ENCODE measurements at regions not wholly inside any gene's neighbourhood (a gene's known extent, or its start where the extent isn't known, plus 50 kb on each side); places are given as distances from the start of the nearest gene placed in this dataset.

- no peaks in the 10 kb centered on the region for H3K36me3 ChIP-seq (ENCODE audit: insufficient read depth, low read length)
- H3K9me2 ChIP-seq (replicated peaks; ENCODE audit: insufficient read depth, low read length), result no peaks in the 10 kb centered on the region
- H3K79me2 ChIP-seq (ENCODE audit: low read length), result no peaks in the 10 kb centered on the region
- no peak overlapping the region for H3K4me2 ChIP-seq (ENCODE audit: low read depth, low read length, poor library complexity, severe bottlenecking)
- no peak overlapping the region for H2AFZ ChIP-seq (ENCODE audit: low read length)
- no peak overlapping the region for H3K9ac ChIP-seq (ENCODE audit: low read length)
- H3K27me3 ChIP-seq (ENCODE audit: low read length), result no peaks in the 10 kb centered on the region
- no peak overlapping the region for H3K27ac ChIP-seq (ENCODE audit: low read length)
- H3K4me1 ChIP-seq (ENCODE audit: low read length), result no peaks in the 10 kb centered on the region
- no peak overlapping the region for H3K4me3 ChIP-seq (ENCODE audit: low read length)
- no peaks in the 10 kb centered on the region for H3K9me3 ChIP-seq (ENCODE audit: low read length)
- no peaks in the 10 kb centered on the region for H4K20me1 ChIP-seq (ENCODE audit: insufficient read depth, low read depth, low read length)
- DNase-seq, result peak; percentile 87
These were observed 165.6 kb downstream of the YTHDC2 start for GRCh38 chr5:113678924-113679575.

- Histone ChIP-seq H3K36me3 (ENCODE audit: insufficient read depth, low read length) (no peaks in the 10 kb centered on the region), H3K4me1 (ENCODE audit: low read length) (no peaks in the 10 kb centered on the region), H3K9me2 (replicated peaks; ENCODE audit: insufficient read depth, low read length) (no peaks in the 10 kb centered on the region), H3K9me3 (ENCODE audit: low read length) (no peaks in the 10 kb centered on the region), H3K79me2 (ENCODE audit: low read length) (no peaks in the 10 kb centered on the region), H4K20me1 (ENCODE audit: insufficient read depth, low read depth, low read length) (no peaks in the 10 kb centered on the region), H2AFZ (ENCODE audit: low read length) (no peak overlapping the region), H3K27me3 (ENCODE audit: low read length) (no peaks in the 10 kb centered on the region), H3K27ac (ENCODE audit: low read length) (no peak overlapping the region), H3K9ac (ENCODE audit: low read length) (no peak overlapping the region), H3K4me3 (ENCODE audit: low read length) (no peak overlapping the region), H3K4me2 (ENCODE audit: low read depth, low read length, poor library complexity, severe bottlenecking) (no peak overlapping the region)
- DNase-seq, result no peak
These were observed 167.0 kb downstream of the YTHDC2 start for GRCh38 chr5:113680534-113680933.

- H3K9me2 ChIP-seq (replicated peaks; ENCODE audit: insufficient read depth, low read length), result no peaks in the 10 kb centered on the region
- H3K9ac ChIP-seq (ENCODE audit: low read length), result no peak overlapping the region
- no peaks in the 10 kb centered on the region for H3K4me1 ChIP-seq (ENCODE audit: low read length)
- no peaks in the 10 kb centered on the region for H3K9me3 ChIP-seq (ENCODE audit: low read length)
- no peak overlapping the region for H3K4me3 ChIP-seq (ENCODE audit: low read length)
- H4K20me1 ChIP-seq (ENCODE audit: insufficient read depth, low read depth, low read length), result no peaks in the 10 kb centered on the region
- no peak overlapping the region for H2AFZ ChIP-seq (ENCODE audit: low read length)
- no peak overlapping the region for H3K4me2 ChIP-seq (ENCODE audit: low read depth, low read length, poor library complexity, severe bottlenecking)
- no peaks in the 10 kb centered on the region for H3K79me2 ChIP-seq (ENCODE audit: low read length)
- no peaks in the 10 kb centered on the region for H3K36me3 ChIP-seq (ENCODE audit: insufficient read depth, low read length)
- no peak overlapping the region for H3K27ac ChIP-seq (ENCODE audit: low read length)
- DNase-seq, result peak; percentile 49
- no peaks in the 10 kb centered on the region for H3K27me3 ChIP-seq (ENCODE audit: low read length)
These were observed 169.1 kb downstream of the YTHDC2 start for GRCh38 chr5:113682497-113683136.

- no peak overlapping the region for H3K27ac ChIP-seq (ENCODE audit: low read length)
- no peaks in the 10 kb centered on the region for H3K9me3 ChIP-seq (ENCODE audit: low read length)
- H3K36me3 ChIP-seq (ENCODE audit: insufficient read depth, low read length), result no peaks in the 10 kb centered on the region
- H3K79me2 ChIP-seq (ENCODE audit: low read length), result no peaks in the 10 kb centered on the region
- no peak overlapping the region for H3K9ac ChIP-seq (ENCODE audit: low read length)
- H3K27me3 ChIP-seq (ENCODE audit: low read length), result no peaks in the 10 kb centered on the region
- H3K4me2 ChIP-seq (ENCODE audit: low read depth, low read length, poor library complexity, severe bottlenecking), result no peak overlapping the region
- no peaks in the 10 kb centered on the region for H4K20me1 ChIP-seq (ENCODE audit: insufficient read depth, low read depth, low read length)
- no peak overlapping the region for H3K4me3 ChIP-seq (ENCODE audit: low read length)
- H3K4me1 ChIP-seq (ENCODE audit: low read length), result no peaks in the 10 kb centered on the region
- H3K9me2 ChIP-seq (replicated peaks; ENCODE audit: insufficient read depth, low read length), result no peaks in the 10 kb centered on the region
- no peak for DNase-seq
- H2AFZ ChIP-seq (ENCODE audit: low read length), result no peak overlapping the region
These were observed 169.7 kb downstream of the YTHDC2 start for GRCh38 chr5:113683211-113683610.

- H3K27me3 ChIP-seq (ENCODE audit: low read length), result no peaks in the 10 kb centered on the region
- no peak overlapping the region for H3K4me2 ChIP-seq (ENCODE audit: low read depth, low read length, poor library complexity, severe bottlenecking)
- H3K9me3 ChIP-seq (ENCODE audit: low read length), result no peaks in the 10 kb centered on the region
- H3K9me2 ChIP-seq (replicated peaks; ENCODE audit: insufficient read depth, low read length), result no peaks in the 10 kb centered on the region
- H3K9ac ChIP-seq (ENCODE audit: low read length), result no peak overlapping the region
- H3K4me1 ChIP-seq (ENCODE audit: low read length), result no peaks in the 10 kb centered on the region
- no peak overlapping the region for H2AFZ ChIP-seq (ENCODE audit: low read length)
- H3K79me2 ChIP-seq (ENCODE audit: low read length), result no peaks in the 10 kb centered on the region
- no peak overlapping the region for H3K4me3 ChIP-seq (ENCODE audit: low read length)
- no peak overlapping the region for H3K27ac ChIP-seq (ENCODE audit: low read length)
- no peaks in the 10 kb centered on the region for H4K20me1 ChIP-seq (ENCODE audit: insufficient read depth, low read depth, low read length)
- DNase-seq, result no peak
- H3K36me3 ChIP-seq (ENCODE audit: insufficient read depth, low read length), result no peaks in the 10 kb centered on the region
These were observed 173.1 kb downstream of the YTHDC2 start for GRCh38 chr5:113686599-113686998.

- Histone ChIP-seq H3K27me3 (ENCODE audit: low read length) (no peaks in the 10 kb centered on the region), H3K4me2 (ENCODE audit: low read depth, low read length, poor library complexity, severe bottlenecking) (no peak overlapping the region)
These were observed 176.2 kb downstream of the YTHDC2 start for GRCh38 chr5:113689647-113690046.

GRCh38 chr5:113692466-113692865 lies 179.0 kb downstream of the YTHDC2 start:
- no peak overlapping the region for H3K27ac ChIP-seq (ENCODE audit: low read length)
- DNase-seq, result no peak
- no peaks in the 10 kb centered on the region for H3K4me1 ChIP-seq (ENCODE audit: low read length)
- H2AFZ ChIP-seq (ENCODE audit: low read length), result no peak overlapping the region
- no peaks in the 10 kb centered on the region for H4K20me1 ChIP-seq (ENCODE audit: insufficient read depth, low read depth, low read length)
- H3K9ac ChIP-seq (ENCODE audit: low read length), result no peak overlapping the region
- H3K9me2 ChIP-seq (replicated peaks; ENCODE audit: insufficient read depth, low read length), result no peaks in the 10 kb centered on the region
- H3K9me3 ChIP-seq (ENCODE audit: low read length), result no peaks in the 10 kb centered on the region
- no peaks in the 10 kb centered on the region for H3K79me2 ChIP-seq (ENCODE audit: low read length)
- H3K4me2 ChIP-seq (ENCODE audit: low read depth, low read length, poor library complexity, severe bottlenecking), result no peak overlapping the region
- no peak overlapping the region for H3K4me3 ChIP-seq (ENCODE audit: low read length)
- no peaks in the 10 kb centered on the region for H3K27me3 ChIP-seq (ENCODE audit: low read length)
- no peaks in the 10 kb centered on the region for H3K36me3 ChIP-seq (ENCODE audit: insufficient read depth, low read length)

More at GRCh38 chr5:113689647-113690046, 176.2 kb downstream of the YTHDC2 start:
- H2AFZ ChIP-seq (ENCODE audit: low read length), result no peak overlapping the region
- H4K20me1 ChIP-seq (ENCODE audit: insufficient read depth, low read depth, low read length), result no peaks in the 10 kb centered on the region
- H3K9ac ChIP-seq (ENCODE audit: low read length), result no peak overlapping the region
- no peaks in the 10 kb centered on the region for H3K36me3 ChIP-seq (ENCODE audit: insufficient read depth, low read length)
- no peaks in the 10 kb centered on the region for H3K79me2 ChIP-seq (ENCODE audit: low read length)
- H3K27ac ChIP-seq (ENCODE audit: low read length), result no peak overlapping the region
- no peak for DNase-seq
- no peak overlapping the region for H3K4me3 ChIP-seq (ENCODE audit: low read length)
- H3K4me1 ChIP-seq (ENCODE audit: low read length), result no peaks in the 10 kb centered on the region
- H3K9me2 ChIP-seq (replicated peaks; ENCODE audit: insufficient read depth, low read length), result no peaks in the 10 kb centered on the region
- no peaks in the 10 kb centered on the region for H3K9me3 ChIP-seq (ENCODE audit: low read length)

GRCh38 chr5:113692891-113693457 lies 179.5 kb downstream of the YTHDC2 start:
- H3K4me3 ChIP-seq (ENCODE audit: low read length), result no peak overlapping the region
- H3K36me3 ChIP-seq (ENCODE audit: insufficient read depth, low read length), result no peaks in the 10 kb centered on the region
- no peak overlapping the region for H3K4me2 ChIP-seq (ENCODE audit: low read depth, low read length, poor library complexity, severe bottlenecking)
- H3K9me2 ChIP-seq (replicated peaks; ENCODE audit: insufficient read depth, low read length), result no peaks in the 10 kb centered on the region
- DNase-seq, result no peak
- no peaks in the 10 kb centered on the region for H4K20me1 ChIP-seq (ENCODE audit: insufficient read depth, low read depth, low read length)
- H3K27me3 ChIP-seq (ENCODE audit: low read length), result no peaks in the 10 kb centered on the region
- H3K9ac ChIP-seq (ENCODE audit: low read length), result no peak overlapping the region
- H2AFZ ChIP-seq (ENCODE audit: low read length), result no peak overlapping the region
- no peaks in the 10 kb centered on the region for H3K4me1 ChIP-seq (ENCODE audit: low read length)
- no peak overlapping the region for H3K27ac ChIP-seq (ENCODE audit: low read length)
- no peaks in the 10 kb centered on the region for H3K9me3 ChIP-seq (ENCODE audit: low read length)
- no peaks in the 10 kb centered on the region for H3K79me2 ChIP-seq (ENCODE audit: low read length)

Data from Karpas-422 (cell line).